HG02623 (cell line): ENCODE measurements at regions not wholly inside any gene's neighbourhood (a gene's known extent, or its start where the extent isn't known, plus 50 kb on each side); places are given as distances from the start of the nearest gene placed in this dataset.

ENCODE experiments used
- ATAC-seq: cut with Tn5 transposase; IDR thresholded peaks from one replicate; pipeline ENCODE4 v1.9.1; 2021; ENCODE audit warnings: moderate library complexity; ENCODE audit not compliant: unreplicated experiment

GRCh38 chr1:114232691-114233090 lies 79.0 kb upstream of the SYT6 start:
- ATAC-seq: no peak

DNA sequence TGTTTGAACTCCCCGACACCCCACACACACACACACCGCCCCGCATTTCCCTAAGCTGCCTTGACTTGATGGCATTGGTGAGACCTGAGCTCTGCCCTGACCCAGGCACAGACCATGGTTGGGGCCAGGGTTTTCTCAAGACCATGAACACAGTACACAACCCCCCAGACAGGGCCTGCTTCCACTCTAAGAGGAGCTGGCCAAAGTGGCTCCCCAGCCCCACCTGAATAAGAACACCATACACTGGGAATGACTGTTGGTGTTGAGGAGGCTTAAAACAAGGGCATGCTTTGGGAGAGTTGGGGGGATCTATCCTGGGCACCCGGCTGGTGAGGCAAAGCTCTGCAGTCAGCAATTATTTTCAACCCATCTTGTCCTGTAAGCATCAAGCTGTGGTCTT lies 77.6 kb upstream of the SYT6 start:
- ATAC-seq: no peak

DNA sequence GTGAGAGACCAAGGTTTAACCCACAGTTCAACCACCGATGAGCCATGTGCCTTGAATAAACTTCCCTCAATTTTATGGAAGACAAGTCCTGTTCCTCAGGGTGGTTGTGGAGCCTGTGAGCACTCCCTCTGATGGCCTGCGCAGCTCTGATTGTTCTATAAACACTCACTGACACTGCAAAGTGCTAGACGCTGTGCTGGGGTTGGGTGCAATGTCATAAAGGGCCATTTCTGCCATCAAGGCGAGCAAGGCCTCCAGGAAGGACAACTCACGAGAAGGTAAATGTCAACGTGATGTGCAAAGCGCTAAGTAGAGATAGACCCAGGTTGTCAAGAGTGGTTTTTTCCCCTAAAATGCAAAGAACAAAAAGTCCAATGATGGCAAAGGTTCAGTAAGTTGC lies 75.7 kb upstream of the SYT6 start:
- no peak for ATAC-seq

DNA sequence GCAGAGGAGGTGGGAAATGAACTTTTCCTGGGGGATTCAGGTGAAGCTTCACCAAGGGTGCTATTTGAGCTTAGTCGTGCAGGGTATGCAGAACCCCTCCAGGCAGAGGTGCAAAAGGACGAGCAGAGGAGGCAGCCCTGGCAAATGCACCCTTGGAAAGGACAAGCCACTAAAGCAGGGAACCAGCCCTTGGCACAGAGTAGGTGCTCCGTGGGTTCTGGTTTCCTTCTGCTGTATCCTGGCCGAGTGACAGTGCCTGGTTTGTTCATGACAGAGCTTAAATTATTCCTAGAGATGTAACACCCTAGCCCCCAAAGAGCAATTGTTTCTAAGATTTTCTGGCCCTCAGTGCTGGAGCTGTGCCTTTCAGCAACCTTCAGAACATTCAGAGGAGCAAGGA lies 73.4 kb upstream of the SYT6 start:
- ATAC-seq: no peak

DNA sequence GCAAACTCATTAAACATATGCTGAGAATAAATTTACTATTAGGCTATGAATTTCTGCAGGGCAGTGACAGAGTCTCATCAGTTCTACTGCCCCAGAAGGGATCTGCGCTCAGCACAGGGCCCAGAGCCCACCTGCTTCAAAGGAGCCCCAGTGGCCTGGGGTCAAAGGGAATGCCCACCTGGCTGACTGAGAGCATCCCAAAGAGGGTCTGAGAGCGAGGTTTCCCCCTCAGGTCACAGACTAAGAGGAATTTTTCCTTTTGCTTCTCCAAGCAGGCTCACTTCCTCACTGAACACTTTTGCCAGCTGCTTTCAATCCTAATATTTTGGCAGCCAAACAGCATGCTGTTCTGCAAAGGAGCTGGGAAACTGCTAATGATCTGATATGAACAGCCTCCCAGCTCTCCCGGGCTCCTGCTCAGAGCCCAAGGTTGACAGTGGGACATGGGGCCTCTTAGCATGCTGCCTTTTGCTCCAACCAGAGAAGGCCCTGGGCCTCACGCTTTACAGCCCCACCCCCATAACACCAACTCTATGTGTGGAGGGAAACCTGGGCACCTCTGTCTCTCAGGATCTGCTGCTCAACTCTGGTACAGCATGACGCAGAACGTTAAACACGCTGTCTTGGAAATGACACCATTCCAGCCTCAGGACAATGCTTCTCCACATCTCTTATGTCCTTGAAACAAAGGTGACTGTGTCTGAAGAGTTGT lies 70.7 kb upstream of the SYT6 start:
- no peak for ATAC-seq

DNA sequence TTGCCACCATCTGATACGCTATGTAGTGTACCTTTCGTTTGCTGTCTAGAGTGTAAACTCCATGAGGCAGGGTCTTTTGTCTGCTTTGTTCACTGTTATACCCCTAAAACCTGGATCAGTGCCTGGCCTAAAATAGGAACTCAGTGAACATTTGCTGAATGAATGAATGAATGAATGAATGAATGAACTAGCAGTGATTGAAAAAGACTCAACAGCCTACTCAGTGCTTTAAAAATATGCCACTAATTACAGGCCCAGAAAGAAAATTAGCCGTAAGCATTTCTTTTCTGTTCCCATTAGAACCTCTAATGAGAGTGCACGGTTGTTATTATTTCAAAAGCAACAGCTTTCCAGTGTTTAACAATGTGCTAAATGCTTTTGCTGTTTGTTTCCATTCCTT lies 69.3 kb upstream of the SYT6 start:
- ATAC-seq: no peak

GRCh38 chr1:114219172-114219868 lies 65.7 kb upstream of the SYT6 start:
- ATAC-seq: no peak

DNA sequence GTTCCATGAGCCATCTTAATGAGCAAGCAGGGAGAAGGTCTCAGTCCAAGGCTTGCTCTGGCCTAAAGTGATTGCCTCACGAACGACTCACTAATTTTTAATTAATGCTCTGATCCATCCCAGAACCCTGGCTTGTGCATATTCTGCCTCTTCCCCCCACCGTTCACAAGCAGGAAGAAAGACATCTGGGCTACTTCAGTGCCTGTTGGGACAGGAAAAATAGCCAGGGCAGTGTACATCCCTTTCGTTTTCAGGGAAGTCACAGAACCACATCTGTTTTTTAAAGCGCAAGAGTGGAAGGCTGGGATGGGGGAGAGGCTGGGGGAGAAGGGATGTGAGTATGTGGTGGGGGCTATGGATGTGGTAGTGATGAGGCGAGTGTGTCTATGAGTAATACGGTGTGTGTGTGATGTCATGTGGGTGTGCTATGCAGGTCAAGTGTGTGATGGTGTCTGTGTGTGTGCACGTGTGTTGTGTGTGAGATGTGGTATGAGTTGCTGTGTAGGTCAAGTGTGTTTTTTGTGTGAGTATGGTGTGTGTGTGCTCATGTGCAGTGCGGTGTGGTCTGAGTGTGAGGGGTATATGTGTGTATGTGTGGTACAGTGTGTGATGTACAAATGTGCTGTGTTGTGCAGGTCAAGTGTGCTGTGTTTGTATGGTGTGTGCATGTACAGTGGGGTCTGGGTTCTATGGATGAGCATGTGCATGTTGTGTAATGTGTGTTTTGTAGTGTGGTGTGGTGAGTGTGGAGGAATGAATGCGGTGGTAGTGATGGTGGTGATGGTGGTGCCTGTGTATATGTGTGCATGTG lies 64.9 kb upstream of the SYT6 start:
- no peak for ATAC-seq

DNA sequence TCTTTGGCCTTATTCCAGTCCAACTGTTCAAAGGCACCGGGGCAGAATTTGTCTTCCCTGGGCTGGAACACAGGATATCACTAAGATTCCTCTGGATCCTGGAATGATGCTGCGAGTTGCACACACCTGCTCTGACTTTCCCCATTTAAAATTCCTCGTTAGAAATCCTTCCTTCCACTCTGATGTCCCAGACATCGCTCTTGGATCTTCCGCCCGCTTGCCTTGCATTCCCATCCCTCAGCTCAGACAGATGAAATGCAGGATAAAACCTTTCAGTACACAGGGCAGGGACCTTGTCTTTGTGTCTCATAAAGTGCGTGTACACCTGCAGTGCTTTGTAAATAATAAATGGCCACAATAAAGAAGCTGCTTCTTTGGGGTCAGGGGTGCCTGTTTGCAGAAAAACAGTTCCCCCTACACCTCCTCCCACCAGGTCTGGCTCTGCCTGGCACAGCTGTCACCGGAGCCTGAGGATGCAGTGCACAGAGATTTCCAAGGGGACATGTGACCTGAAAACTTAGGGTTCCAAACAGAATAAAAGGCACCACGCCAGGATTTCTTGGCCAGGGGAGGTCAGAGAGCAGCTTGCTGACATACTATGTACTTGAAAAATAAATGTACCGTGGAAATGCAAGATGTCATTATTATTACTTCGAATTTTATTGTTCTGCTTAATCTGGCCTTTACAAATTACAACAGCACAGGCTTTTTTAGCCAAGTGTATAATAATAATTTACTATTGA lies 62.9 kb upstream of the SYT6 start:
- no peak for ATAC-seq

GRCh38 chr1:114215436-114215835 lies 61.8 kb upstream of the SYT6 start:
- no peak for ATAC-seq

- ATAC-seq: no peak
These were observed 60.3 kb upstream of the SYT6 start for GRCh38 chr1:114214016-114214415.

GRCh38 chr1:114209971-114210370 lies 56.3 kb upstream of the SYT6 start:
- ATAC-seq: no peak

GRCh38 chr1:114208714-114209113 lies 55.0 kb upstream of the SYT6 start:
- ATAC-seq: no peak

DNA sequence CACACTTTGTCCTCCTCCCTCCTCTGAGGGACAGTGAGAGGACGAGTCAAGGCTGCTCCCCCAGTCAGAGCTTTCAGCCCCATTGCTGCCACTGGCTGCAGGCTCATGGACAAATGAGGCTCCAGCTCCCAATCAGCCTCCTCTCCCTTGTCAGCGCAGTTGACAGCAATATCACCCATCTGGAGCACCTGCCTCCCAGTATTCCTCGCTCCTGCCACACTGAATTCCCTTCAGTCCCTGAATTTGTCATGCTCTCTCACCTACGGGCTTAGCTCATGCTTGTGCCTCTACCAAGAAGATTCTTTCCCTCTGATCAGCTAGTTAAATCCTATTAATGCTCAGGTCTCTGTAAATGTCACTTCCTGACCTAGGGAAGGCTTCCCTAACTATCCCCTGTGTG lies 54.4 kb upstream of the SYT6 start:
- ATAC-seq: no peak

DNA sequence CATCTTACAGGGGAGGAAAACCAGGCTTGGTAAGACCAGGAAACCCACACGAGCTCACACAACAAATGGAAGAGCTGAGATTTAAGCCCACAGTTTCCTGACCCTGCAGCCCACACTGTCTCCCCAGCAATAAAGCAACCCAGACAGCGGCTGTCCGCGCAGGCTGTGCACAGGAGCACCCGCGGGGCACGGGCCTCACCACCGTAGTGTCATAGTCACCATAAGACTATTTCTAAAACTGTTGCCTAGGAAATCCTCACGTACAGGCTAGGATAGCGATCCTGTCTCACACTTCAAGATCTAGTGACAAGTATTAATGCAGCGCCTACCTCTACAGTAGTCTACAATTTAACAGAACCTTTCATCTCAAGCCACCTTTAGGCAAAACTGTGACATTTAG lies 54.0 kb upstream of the SYT6 start:
- ATAC-seq: no peak

DNA sequence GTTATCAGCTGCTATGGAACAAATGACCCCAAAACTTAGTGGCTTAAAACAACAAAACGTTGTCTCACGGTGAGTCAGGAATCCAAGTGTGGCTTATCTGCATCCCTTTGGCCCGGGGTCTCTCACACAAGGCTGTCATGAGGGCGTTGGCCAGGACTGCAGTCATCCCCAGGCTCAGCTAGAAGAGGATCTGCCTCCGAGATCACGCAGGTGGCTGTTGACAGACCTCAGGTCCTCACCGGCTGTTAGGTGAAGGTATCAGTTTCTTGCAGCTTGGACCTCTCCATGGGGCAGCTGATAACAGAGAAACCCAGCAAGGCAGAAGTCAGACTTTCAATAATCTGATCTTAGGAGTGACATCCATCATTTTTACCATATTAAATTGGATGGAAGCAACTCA lies 52.7 kb upstream of the SYT6 start:
- no peak for ATAC-seq

DNA sequence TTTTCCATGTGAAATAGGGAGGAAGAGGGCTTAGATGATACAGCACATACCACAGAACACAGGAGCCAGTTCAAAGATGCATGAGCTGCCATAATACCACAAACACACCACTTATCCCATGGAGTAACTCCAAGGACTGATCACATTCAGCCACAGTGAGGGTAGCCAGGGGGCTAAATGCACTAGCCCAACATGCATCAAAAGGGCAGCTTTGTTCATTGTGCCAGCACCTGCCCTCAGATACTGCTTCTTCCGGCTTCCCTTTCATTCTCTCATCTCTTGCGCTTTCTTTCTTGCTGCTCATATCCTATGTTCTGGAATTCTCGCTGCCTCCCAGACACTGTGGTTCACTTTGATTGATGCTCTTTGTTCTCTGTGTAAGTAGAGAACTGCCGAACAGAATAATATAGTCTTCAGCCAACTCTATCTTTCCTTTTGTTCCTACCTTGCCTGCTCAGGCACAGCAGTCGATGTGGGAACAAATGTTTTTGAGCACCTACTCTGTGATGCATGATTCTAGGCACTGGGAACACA lies 50.0 kb upstream of the SYT6 start:
- no peak for ATAC-seq
